CD4-positive, alpha-beta T cell (primary cell): ENCODE measurements at regions not wholly inside any gene's neighbourhood (a gene's known extent, or its start where the extent isn't known, plus 50 kb on each side); places are given as distances from the start of the nearest gene placed in this dataset.

Experiments used
- ATAC-seq: fragments of 200-7000 bp; cut with Tn5 transposase; one replicate; pipeline ENCODE4 v1.10.0; 2022; ENCODE audit warnings: mild to moderate bottlenecking; ENCODE audit not compliant: poor library complexity
- CTCF ChIA-PET: fragments of 350-600 bp; sonication (Branson Sonifier 250); formaldehyde crosslinking; loops from one replicate; lab custom pipeline; 2021; ENCODE audit warnings: antibody characterized with exemption, inconsistent platforms; lab: Charles Lee
- POLR2A ChIA-PET: fragments of 350-600 bp; sonication (Branson Sonifier 250); formaldehyde crosslinking; loops from one replicate; lab custom pipeline; 2021; ENCODE audit warnings: antibody characterized with exemption, inconsistent platforms; lab: Charles Lee
- DNase-seq, 14 experiments: peaks; one replicate each; pipeline ENCODE4 v3.0.0-alpha.2; 2013 to 2020; ENCODE audit warnings: mixed read lengths in 2 of 14
- H3K27ac ChIP-seq, 2 donors: one replicate each; pipeline versions ENCODE4 v1.5.1 to v1.7.0; 2013; ENCODE audit warnings: low read length in 2 of 2, low read depth in 1 of 2, mild to moderate bottlenecking in 1 of 2
- H3K27me3 ChIP-seq, 2 experiments: 1 replicate in 1 of 2; 2 replicates in 1 of 2; pipeline versions ENCODE4 v1.6.1 to v1.7.0; 2013; ENCODE audit warnings: low read length in 2 of 2, control low read depth in 1 of 2, mild to moderate bottlenecking in 1 of 2, moderate library complexity in 1 of 2; ENCODE audit not compliant: insufficient read depth in 2 of 2, control insufficient read depth in 1 of 2
- H3K36me3 ChIP-seq: one replicate; pipeline ENCODE4 v1.6.1; 2013; ENCODE audit warnings: low read length, control low read depth; ENCODE audit not compliant: insufficient read depth
- H3K4me1 ChIP-seq: one replicate; pipeline ENCODE4 v1.6.1; 2013; ENCODE audit warnings: low read length, control low read depth; ENCODE audit not compliant: insufficient read depth
- H3K4me3 ChIP-seq: one replicate; pipeline ENCODE4 v1.5.1; 2013; ENCODE audit warnings: mild to moderate bottlenecking, low read length, moderate library complexity
- H3K9me3 ChIP-seq, 2 experiments: 1 replicate in 1 of 2; 2 replicates in 1 of 2; pipeline versions ENCODE4 v1.6.1 to v1.7.0; 2013; ENCODE audit warnings: low read length in 2 of 2, mild to moderate bottlenecking in 2 of 2, control low read depth in 1 of 2, moderate library complexity in 1 of 2; ENCODE audit not compliant: control insufficient read depth in 1 of 2, insufficient read depth in 1 of 2
- H3K27ac Mint-ChIP-seq: one replicate; pipeline ENCODE4 v1.8.0; 2020; ENCODE audit warnings: mixed read lengths
- H3K27me3 Mint-ChIP-seq: one replicate; pipeline ENCODE4 v1.8.0; 2021; ENCODE audit warnings: mixed read lengths
- H3K36me3 Mint-ChIP-seq: one replicate; pipeline ENCODE4 v1.8.0; 2021; ENCODE audit warnings: low read depth, mixed read lengths
- H3K4me1 Mint-ChIP-seq: one replicate; pipeline ENCODE4 v1.8.0; 2021; ENCODE audit warnings: low read depth, mixed read lengths
- H3K4me3 Mint-ChIP-seq: one replicate; pipeline ENCODE4 v1.8.0; 2020; ENCODE audit warnings: mild to moderate bottlenecking, mixed read lengths
- H3K9me3 Mint-ChIP-seq: one replicate; pipeline ENCODE4 v1.8.0; 2020; ENCODE audit warnings: mixed read lengths
- intact Hi-C, 2 experiments: fragments of 100-400 bp; cut with DNase I in 1 of 2; cut with micrococcal nuclease in 1 of 2; formaldehyde crosslinking; loops; one replicate each; pipeline versions ENCODE4 v1.15.1 to v1.9.0; 2023 to 2025; cut with DNase I, micrococcal nuclease
- TF ChIP-seq, protein P1 (sequence below): fragments of 200-600 bp; IDR thresholded peaks from one replicate; pipeline ENCODE4 v1.8.0; 2022; ENCODE audit warnings: antibody characterized with exemption, mild to moderate bottlenecking

DNA sequence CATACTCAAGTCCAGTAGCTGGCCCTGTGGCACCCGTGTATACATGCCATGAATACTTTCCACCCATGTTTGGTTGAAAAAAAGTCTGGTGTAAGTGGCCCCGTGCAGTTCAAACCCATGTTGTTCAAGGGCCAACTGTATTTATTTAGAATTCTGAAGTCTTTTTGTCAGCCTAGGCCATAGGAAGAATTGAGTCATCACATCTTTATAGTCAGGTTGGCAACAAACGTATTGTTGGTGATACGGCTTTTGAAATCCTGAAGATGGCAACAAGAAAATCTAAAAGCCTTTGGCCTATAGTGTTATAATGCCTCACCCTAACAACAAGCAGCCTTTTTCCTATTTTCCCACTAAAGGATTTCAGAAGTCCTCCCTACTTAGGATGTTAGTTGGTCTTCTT lies 363.6 kb downstream of the PLPP3 start:
- ChIA-PET CTCF (no interaction called here), POLR2A (no interaction called here)
- H3K4me1 Mint-ChIP-seq: no peaks in the 10 kb centered on the region
- intact Hi-C loops: no loop called here
- Histone ChIP-seq H3K9me3 (no peaks in the 10 kb centered on the region), H3K4me3 (no peak overlapping the region), H3K27ac (no peak overlapping the region), H3K36me3 (no peaks in the 10 kb centered on the region), H3K4me1 (no peaks in the 10 kb centered on the region), H3K27me3 (no peaks in the 10 kb centered on the region)
- H3K4me3 Mint-ChIP-seq: no peak overlapping the region
- no peaks in the 10 kb centered on the region for H3K27me3 Mint-ChIP-seq
- no peaks in the 10 kb centered on the region for H3K9me3 Mint-ChIP-seq
- H3K36me3 Mint-ChIP-seq: no peaks in the 10 kb centered on the region
- TF ChIP-seq, protein P1, sequence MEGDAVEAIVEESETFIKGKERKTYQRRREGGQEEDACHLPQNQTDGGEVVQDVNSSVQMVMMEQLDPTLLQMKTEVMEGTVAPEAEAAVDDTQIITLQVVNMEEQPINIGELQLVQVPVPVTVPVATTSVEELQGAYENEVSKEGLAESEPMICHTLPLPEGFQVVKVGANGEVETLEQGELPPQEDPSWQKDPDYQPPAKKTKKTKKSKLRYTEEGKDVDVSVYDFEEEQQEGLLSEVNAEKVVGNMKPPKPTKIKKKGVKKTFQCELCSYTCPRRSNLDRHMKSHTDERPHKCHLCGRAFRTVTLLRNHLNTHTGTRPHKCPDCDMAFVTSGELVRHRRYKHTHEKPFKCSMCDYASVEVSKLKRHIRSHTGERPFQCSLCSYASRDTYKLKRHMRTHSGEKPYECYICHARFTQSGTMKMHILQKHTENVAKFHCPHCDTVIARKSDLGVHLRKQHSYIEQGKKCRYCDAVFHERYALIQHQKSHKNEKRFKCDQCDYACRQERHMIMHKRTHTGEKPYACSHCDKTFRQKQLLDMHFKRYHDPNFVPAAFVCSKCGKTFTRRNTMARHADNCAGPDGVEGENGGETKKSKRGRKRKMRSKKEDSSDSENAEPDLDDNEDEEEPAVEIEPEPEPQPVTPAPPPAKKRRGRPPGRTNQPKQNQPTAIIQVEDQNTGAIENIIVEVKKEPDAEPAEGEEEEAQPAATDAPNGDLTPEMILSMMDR: no peak
- no peak for DNase-seq
- no peak for ATAC-seq
- no peak overlapping the region for H3K27ac Mint-ChIP-seq

DNA sequence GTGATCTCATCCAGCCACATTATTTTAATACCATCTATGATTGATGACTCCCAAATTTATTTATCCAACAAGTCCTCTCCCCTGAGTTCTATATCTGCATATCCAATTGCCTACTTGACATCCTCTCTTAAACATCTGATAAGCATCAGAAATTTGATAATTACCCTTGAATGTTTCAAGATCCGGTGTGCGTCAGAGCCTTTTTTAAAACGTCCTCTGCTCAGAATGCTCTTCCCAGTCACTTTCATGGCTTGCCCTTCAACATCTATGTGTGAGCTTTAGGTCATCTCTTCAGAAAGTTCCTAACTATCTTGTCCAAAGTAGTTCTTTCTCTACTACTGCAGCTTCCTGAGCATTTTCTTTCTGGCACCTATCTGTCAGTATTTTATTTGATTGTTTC lies 364.3 kb downstream of the PLPP3 start:
- H3K27ac ChIP-seq: no peak overlapping the region
- Mint-ChIP-seq H3K4me1 (no peaks in the 10 kb centered on the region), H3K9me3 (no peaks in the 10 kb centered on the region), H3K4me3 (no peak overlapping the region), H3K27me3 (no peaks in the 10 kb centered on the region), H3K27ac (no peak overlapping the region), H3K36me3 (no peaks in the 10 kb centered on the region)
- CTCF ChIA-PET: no interaction called here
- no peaks in the 10 kb centered on the region for H3K27me3 ChIP-seq
- ATAC-seq: no peak
- POLR2A ChIA-PET: no interaction called here
- intact Hi-C loops: no loop called here
- DNase-seq: no peak
- TF ChIP-seq, protein P1: no peak
- no peaks in the 10 kb centered on the region for H3K9me3 ChIP-seq
- H3K4me3 ChIP-seq: no peak overlapping the region
- H3K36me3 ChIP-seq: no peaks in the 10 kb centered on the region
- H3K4me1 ChIP-seq: no peaks in the 10 kb centered on the region

DNA sequence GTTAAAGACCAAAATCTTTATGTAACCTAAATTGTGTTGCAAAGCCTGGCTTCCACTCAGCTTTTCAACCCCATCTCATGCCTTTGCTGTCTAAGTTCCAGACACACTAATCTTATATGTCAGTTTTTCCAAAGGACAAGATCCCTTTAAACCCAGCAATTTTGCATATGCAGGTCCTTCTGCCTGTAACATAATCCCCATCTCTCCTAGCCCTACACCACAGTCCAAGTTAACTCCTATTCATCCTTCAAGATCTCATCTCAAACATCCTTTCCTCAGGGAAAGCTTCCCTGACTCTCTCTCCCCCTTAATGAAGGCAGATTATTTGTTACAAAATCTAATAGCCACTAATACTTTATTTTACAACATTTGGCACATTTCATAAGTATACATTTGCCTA lies 366.3 kb downstream of the PLPP3 start:
- ChIA-PET POLR2A (no interaction called here), CTCF (no interaction called here)
- Mint-ChIP-seq H3K9me3 (no peaks in the 10 kb centered on the region), H3K36me3 (no peaks in the 10 kb centered on the region), H3K27me3 (no peaks in the 10 kb centered on the region), H3K27ac (no peak overlapping the region), H3K4me3 (no peak overlapping the region), H3K4me1 (no peaks in the 10 kb centered on the region)
- ATAC-seq (no peak), DNase-seq (no peak)
- intact Hi-C loops: no loop called here
- Histone ChIP-seq H3K9me3 (no peaks in the 10 kb centered on the region), H3K27ac (no peak overlapping the region), H3K27me3 (no peaks in the 10 kb centered on the region), H3K36me3 (no peaks in the 10 kb centered on the region), H3K4me1 (no peaks in the 10 kb centered on the region), H3K4me3 (no peak overlapping the region)
- TF ChIP-seq, protein P1: no peak
